AG04450 (cell line): ENCODE measurements at regions not wholly inside any gene's neighbourhood (a gene's known extent, or its start where the extent isn't known, plus 50 kb on each side); places are given as distances from the start of the nearest gene placed in this dataset.

ENCODE experiments used
- CTCF ChIA-PET: fragments of 300-600, 350-600 bp; formaldehyde crosslinking; extraction: SDS; loops from one replicate; lab custom pipeline; 2022; ENCODE audit warnings: antibody characterized with exemption, inconsistent platforms; lab: Charles Lee
- POLR2A ChIA-PET: fragments of 350-600 bp; formaldehyde crosslinking; extraction: SDS; loops from one replicate; lab custom pipeline; 2021; ENCODE audit warnings: antibody characterized with exemption, inconsistent platforms; lab: Yijun Ruan, JAX
- DNase-seq: peaks from one replicate; pipeline ENCODE4 v3.0.0-alpha.2; 2011; ENCODE audit warnings: low read depth, low spot score
- H3K27ac ChIP-seq: one replicate; pipeline ENCODE4 v1.5.1; 2012; ENCODE audit warnings: low read depth, low read length, control low read depth
- H3K27me3 ChIP-seq: one replicate; pipeline ENCODE4 v1.6.0; 2012; ENCODE audit warnings: low read length; ENCODE audit not compliant: control insufficient read depth, insufficient read depth
- H3K4me3 ChIP-seq: 2 replicates; pipeline ENCODE4 v1.5.1; 2011; ENCODE audit warnings: mild to moderate bottlenecking, low read depth, low read length, control low read depth
- H3K9me3 ChIP-seq: 2 replicates; pipeline ENCODE4 v1.5.1; 2012; ENCODE audit warnings: low read length; ENCODE audit not compliant: control insufficient read depth, insufficient read depth
- CTCF ChIP-seq: IDR thresholded peaks from 2 replicates; pipeline ENCODE4 v1.5.1; 2011; ENCODE audit warnings: low read depth, low read length, control low read depth, inconsistent platforms

GRCh38 chr10:47233631-47234030, 66.4 kb upstream of the GDF10 start:
- ChIA-PET POLR2A (no interaction called here), CTCF (no interaction called here)
- no peak for DNase-seq
- Histone ChIP-seq H3K27me3 (peaks cover 13% of the 10 kb centered on the region), H3K4me3 (no peak overlapping the region), H3K9me3 (peaks cover 4% of the 10 kb centered on the region), H3K27ac (no peak overlapping the region)
- no peak for TF ChIP-seq CTCF

- POLR2A ChIA-PET = no interaction called here
- Histone ChIP-seq H3K27ac (no peak overlapping the region), H3K4me3 (no peak overlapping the region), H3K9me3 (no peaks in the 10 kb centered on the region), H3K27me3 (peaks cover 11% of the 10 kb centered on the region)
- CTCF ChIA-PET = no interaction called here
- TF ChIP-seq CTCF = no peak
- DNase-seq = no peak
Measured at GRCh38 chr10:47235484-47235883, 64.5 kb upstream of the GDF10 start.

- CTCF ChIA-PET = no interaction called here
- DNase-seq = no peak
- Histone ChIP-seq H3K27ac (no peak overlapping the region), H3K4me3 (no peak overlapping the region), H3K27me3 (peaks cover 12% of the 10 kb centered on the region), H3K9me3 (no peaks in the 10 kb centered on the region)
- POLR2A ChIA-PET = no interaction called here
- no peak for TF ChIP-seq CTCF
Measured at GRCh38 chr10:47237316-47238260, 62.4 kb upstream of the GDF10 start.

GRCh38 chr10:47238331-47239095, 61.5 kb upstream of the GDF10 start:
- no peak overlapping the region for H3K27ac ChIP-seq
- no peak overlapping the region for H3K4me3 ChIP-seq
- ChIA-PET POLR2A (no interaction called here), CTCF (no interaction called here)
- no peak for DNase-seq
- H3K9me3 ChIP-seq = no peaks in the 10 kb centered on the region
- H3K27me3 ChIP-seq = peaks cover 9% of the 10 kb centered on the region
- no peak for TF ChIP-seq CTCF

- H3K27me3 ChIP-seq = peaks cover 11% of the 10 kb centered on the region
- no peak overlapping the region for H3K4me3 ChIP-seq
- no peak for TF ChIP-seq CTCF
- no peak for DNase-seq
- ChIA-PET CTCF (no interaction called here), POLR2A (no interaction called here)
- no peaks in the 10 kb centered on the region for H3K9me3 ChIP-seq
- H3K27ac ChIP-seq = no peak overlapping the region
Measured at GRCh38 chr10:47239211-47239610, 60.8 kb upstream of the GDF10 start.
